GM21390 (cell line): ENCODE measurements at regions not wholly inside any gene's neighbourhood (a gene's known extent, or its start where the extent isn't known, plus 50 kb on each side); places are given as distances from the start of the nearest gene placed in this dataset.

ENCODE experiments used
- ATAC-seq: cut with Tn5 transposase; IDR thresholded peaks from one replicate; pipeline ENCODE4 v1.9.1; 2021; ENCODE audit not compliant: unreplicated experiment

DNA sequence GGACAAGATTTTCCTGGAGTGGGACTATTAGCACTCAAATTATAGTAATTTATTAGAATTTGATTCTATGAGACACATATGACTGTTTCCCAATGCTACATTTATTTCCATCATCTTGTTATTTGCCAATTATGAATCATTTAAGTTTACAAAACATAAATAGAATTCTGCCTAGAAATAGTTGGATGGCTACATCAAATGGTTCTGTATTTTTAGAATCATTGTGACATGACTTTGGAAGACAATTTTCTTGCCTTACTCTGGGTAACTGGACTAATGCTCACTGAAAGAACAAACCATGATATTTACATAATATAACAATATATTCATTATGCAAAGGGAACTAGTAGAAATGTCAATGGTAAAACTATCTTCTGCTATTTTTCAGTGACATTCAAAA lies 173.5 kb downstream of the ZIC1 start:
- no peak for ATAC-seq

DNA sequence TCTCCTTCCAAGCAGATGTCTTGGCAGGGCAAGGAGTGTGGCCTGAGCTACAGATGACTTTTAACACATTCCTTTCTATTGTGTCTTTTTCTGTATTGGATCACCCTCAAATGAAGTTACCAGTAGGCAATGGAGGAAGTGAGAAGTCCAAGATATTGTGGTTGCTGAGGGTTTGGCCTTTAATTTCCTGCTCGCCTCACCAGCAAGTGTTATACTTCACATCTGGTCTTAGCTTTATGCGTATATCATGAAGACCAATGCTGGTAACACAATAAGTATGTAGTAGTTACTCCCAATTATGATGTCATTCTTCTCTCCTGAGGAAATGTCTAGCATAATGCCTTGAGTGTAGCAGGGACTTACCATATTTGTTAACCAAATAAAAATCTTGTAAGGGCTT lies 179.9 kb downstream of the ZIC1 start:
- ATAC-seq = no peak

DNA sequence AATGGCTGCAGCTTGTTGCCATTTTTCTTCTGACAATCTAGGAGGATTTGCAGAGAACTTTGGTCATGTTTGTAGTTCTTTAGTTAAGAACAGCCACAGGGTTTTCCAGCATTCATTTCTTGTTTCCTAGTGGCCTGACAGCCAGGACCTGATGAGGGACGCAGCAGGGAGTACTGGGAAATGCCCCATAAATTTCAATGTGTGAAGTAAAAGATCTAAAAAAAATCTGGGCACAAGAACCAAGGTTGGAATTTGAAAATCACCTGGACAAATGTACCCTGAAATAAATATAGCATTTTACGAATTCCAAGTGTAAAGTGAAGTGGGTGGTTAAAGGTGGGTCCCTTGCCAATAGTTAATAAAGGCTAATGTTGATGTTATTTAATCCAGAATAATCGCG lies 195.0 kb downstream of the ZIC1 start:
- ATAC-seq = no peak

DNA sequence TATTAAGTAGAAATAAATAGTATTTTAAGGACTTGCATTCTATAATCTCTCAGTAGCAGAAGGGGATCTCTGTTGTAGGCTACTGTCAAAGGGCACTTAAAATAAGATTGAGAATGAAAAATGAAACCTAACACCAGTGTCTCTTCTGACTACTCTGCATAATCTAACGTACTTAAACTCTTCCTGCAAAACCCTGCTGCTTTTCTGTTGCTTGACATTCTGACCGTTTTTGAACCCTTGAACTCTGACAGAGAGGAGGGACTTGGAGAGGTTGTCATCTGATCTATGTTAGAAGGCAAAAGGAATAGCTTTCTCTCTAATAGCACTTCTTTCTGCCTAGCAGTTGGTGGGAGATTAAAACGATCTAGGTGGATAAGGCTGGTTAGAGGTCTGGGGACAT lies 204.6 kb downstream of the ZIC1 start:
- ATAC-seq = peak; percentile 82

DNA sequence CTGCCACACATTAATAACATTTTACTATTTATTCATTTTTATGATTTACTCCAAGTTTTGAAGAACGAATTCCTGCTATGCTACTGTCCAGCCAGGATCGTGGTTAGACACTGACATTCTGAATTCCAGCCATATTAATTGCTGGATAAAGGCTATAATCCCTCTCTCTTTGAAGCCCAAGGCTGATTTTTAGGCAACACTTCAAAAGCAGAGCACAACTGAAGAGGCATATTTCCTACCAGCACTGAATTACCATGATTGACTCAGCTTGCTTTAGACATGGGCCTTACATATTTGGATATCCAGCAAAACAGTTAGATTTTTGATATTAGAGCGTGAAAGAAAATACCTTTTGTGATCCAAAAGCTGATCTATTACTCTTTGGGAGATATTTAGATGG lies 205.0 kb downstream of the ZIC1 start:
- no peak for ATAC-seq

DNA sequence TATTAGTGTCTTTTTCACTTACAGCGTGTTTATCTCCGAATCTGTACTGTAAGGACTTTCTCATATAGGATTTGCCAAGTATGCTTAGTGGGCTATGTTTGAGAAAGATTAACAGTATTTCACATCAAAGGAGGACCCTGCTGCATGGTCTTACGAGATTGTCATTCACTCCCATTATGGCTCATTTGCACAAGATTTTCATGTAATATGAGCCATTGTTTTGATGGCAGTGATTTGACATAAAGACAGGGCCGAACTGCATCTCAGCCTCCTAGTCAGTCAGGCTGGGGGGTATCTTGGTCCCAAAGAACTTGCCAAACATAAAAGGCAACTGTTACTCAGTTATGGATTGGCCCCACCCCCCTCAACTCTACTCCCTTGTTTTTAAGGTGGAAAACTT lies 205.9 kb downstream of the ZIC1 start:
- no peak for ATAC-seq

DNA sequence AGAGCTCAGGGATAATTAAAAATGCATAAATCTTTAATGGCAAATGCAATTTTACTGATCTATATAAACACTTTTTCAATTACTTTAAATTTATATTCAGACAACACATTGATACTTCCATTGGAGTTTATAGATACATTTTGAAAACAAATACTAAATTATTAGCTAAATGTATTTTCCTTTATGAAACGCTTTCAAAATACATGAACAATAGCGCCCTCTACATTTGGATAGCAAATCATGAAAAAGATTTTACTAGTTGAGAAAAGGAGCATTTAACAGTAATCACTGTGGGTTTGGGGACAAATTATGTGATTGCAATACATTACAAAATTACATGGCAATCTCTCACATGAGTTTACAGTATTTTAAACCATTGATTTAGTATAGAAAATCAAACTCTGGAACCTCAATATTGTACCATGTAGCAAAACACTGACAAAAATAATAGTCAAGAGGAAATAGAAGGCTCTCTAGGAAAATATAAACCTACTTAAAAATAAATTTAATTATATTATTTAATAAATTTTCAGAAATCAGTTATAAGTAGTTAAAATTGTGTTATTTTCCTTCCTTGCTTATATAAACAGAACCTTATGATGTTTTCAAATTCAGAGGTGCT lies 207.9 kb downstream of the ZIC1 start:
- ATAC-seq = no peak

DNA sequence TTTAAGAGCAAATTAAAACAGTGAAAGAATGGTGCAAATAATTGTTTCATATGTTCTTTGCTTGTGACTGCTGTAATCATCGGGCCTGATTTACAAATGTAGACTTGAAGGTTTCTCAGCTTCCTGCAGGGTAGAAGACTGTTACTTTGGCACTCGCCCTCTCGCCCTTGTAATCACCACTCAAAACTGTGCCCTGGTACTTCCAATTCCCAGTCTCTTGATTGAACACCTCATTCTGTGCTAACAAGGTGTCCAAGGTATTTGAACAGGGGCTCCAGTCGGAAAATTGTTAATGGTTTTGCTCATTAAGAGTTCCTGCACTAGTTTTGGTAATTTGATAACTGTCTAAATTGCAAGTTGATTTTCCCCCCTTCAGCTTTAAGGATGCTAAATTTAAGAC lies 209.5 kb downstream of the ZIC1 start:
- ATAC-seq = no peak

DNA sequence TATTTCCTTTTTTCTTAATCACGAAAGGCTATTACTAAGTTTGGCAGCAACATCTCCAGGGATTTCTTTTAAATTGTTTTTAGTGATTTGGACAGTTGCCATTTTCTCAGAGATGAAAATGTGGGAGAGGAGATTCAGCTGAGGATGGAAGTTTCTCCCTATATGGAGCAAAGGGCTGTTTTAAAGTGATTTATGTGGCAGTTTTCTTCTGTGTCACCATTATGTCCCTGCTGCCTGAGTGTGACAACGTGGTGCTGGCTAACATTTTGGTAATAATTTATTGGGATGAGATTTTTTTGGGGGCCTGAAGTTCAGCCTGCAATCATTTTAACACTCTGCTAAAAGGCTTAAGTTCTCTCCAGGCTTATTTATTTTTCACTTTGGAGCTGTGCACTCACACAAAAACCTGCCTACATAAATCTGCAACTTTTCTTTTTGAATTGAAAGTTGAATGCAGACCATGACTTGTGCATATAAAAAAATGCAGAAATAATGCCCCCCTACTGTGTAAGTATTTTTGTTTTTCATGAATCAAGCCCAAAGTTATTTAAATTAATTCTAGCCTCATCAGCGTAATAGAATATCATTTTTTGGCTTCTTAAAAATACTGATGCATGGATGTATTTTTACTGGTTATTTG lies 210.9 kb downstream of the ZIC1 start:
- no peak for ATAC-seq

DNA sequence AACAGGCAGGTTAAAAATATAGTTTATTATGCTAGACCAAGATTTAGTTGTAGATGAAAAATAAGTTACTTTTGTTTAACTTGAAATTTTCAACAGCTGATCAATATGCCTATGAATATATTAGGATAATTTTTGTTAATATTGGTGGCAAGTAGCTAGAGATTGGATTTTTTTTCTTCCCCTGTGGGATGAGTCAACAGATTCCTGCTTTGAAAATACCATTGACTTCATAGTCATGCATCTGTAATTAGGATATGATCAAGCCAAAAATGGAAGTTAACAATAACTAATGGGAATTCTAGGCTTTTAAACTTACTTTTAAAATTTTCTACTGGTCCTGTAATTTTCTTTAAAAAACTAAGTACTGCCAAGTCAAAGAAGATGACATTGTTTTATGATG lies 211.7 kb downstream of the ZIC1 start:
- no peak for ATAC-seq

DNA sequence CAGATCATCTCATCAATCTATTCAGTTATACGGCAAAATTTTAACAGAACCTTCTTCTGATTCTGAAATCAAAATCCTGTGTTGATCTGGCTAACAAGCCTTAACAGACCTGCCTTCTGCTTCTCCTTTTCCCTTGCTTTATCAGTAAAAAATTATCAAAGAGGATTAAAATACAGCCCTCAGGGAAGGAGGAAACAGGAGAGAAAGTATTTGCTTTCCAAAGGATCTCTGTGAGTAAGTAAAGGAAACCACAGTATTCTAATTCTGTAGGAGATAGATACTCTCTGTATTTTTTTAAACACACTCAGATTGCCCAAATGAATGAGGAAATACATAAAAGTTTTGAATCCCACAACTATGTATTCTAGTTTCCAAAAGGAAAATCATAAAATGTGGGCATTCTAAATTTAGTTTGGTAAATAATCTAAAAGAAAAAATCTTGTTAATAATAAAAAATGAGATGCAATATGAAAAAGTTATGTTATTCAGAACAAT lies 221.8 kb downstream of the ZIC1 start:
- no peak for ATAC-seq

DNA sequence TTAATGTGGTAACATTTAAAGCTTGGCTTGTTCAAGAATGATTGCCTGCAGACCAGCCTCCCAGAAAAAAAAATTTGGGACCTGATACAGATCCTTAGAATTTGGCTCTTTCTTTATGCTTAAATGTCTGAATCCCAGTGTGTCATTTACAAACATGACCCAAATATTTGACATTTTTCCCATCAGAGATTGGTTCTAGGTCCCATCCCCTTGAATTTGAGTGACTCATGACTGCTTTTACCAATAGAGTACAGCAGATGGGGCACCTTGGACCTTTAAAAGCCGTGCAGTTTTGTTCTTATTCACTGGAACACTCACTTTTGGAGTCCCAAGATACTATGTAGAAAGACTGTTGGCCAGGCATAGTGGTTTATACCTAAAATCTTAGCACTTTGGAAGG lies 231.6 kb downstream of the ZIC1 start:
- ATAC-seq = no peak

DNA sequence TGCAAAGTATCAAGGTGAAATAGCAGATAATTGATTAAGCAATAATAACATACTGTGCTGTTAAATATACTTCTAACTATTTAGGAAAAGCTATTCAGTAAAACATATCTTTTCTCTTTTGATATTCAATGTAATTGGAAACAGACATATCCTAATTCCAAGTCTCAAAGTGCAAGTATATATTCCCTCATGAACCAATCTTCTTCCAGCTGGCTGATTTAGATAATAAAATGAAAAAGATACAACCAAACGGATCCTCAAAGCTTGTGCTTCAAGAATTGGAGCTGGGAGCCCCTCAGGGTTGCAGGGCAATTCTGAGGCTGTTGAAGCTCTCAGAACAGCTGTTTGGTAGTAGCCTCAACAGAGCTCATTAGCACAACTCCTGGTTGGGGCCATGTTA lies 236.6 kb downstream of the ZIC1 start:
- ATAC-seq = no peak

DNA sequence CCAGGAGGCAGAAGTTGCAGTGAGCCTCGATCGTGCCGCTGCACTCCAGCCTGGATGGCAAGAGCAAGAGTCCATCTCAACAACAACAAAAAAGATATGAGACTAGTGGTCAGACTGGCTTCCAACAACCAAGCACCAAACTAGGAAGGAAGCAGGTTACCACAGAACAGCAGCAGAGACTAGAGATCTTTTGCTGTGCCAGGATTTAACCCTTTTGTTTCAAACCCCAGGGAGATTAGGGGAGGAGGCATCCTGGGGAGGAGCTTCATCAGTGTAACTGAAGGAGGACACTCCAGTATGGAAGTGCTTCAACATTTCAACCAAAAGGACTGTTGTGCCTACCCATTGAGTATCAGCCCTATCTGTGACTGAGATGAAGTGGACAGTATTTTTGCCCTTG lies 240.3 kb downstream of the ZIC1 start:
- no peak for ATAC-seq

DNA sequence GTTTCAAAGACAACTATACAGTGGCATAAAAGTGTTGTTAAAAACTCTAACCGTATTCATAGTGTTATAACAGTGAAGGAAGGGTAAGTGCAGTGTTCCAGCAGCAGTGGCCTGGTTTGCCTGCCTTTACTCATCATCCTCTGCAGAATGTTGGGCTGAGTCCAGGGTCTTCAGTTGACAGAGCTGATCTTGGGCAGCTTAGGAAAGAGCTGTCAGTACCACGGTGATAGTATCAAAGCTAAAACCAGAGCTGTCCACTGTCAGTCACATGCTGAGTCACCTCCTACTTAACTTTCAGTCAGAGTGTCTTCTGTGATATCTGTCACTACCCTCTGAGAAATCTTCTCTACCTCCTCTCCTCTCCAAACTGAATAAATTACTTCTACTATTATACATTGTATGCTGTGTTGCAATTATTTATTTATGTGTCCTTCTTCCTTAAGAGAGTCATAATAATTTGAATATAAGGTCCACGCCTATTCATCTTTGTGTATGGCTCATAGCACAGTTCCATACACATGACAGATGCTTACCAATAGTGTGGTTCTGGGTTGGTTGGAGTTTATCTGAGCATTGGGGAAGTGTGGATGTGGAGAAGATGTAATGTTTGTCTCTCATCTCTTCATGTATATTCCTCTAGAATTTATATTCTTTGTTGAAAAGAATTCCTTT lies 242.1 kb downstream of the ZIC1 start:
- ATAC-seq = no peak

DNA sequence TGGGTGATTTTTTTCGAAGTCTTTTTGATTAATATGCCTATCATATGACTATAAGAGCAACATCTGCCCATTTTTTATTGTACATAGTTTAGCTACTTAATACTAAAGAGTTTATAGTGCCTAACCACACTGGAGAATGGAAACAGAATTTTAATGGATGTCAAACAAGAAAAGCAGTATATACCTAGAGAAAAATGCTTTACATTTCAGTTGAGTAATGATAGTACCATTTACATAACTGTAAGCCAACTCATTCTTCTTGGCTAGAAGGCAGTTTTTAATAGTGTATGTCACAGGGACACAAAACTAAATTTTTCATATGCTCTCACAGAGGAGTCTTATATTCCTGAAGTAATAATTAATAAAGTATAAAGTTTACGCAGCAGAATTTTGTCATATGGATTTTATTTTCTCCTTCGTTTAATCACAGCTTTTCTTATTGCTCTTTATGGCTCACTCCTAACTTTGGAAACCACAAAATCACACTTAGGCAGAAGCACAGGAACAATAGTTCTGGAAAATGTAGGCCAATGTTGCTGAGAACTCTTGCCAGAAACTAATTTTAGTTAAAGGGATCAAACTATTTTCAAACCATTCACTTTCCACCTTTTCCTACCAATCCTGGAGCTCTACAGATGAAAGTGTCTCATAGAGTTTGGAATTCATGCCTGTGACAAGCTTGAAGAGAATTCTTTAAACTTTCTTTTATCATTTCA lies 243.6 kb downstream of the ZIC1 start:
- ATAC-seq = no peak

DNA sequence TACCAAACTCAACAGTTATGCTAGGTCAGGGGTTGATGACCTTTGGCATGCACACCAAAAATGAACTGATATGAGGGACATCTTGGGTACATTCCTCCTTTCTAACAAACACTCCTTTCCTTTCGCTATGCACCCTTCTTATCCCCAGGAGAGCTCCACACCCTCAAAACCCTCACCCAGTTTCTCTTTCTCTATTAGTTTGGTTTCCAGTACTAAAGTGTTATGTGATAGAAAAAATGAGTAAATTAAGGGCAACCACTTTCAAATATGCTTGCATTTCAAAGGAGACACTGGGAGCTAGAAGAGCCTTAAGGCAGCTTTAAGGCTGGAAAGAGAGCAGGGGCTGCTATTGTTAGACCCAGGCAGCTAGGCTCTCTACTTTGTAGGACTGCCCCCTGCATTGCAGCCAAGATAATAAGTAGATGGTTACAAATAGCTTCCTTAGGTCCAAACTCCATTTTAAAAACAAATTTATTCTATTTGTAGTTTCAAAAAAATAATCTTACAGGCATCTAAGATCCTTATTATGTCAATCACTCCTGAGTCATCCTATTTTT lies 244.3 kb downstream of the ZIC1 start:
- ATAC-seq = no peak

DNA sequence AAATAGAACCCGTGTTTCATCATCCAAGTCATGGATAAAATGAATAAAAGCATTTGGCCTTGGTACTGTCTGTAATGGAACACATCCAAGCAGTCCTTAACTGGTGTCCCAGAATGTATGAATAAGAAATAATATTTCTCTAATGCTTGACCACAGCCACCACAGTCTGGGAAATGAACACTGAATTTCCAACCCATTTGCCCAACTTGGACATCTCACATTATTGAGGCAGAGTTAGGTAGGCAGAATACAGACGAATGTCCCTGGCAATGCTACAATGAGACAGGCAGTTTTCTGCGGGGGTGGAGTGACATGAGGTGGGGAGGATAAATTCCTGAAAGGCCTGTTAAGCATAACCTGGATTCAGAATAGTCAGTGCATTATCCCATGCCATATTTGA lies 245.7 kb downstream of the ZIC1 start:
- ATAC-seq = no peak

DNA sequence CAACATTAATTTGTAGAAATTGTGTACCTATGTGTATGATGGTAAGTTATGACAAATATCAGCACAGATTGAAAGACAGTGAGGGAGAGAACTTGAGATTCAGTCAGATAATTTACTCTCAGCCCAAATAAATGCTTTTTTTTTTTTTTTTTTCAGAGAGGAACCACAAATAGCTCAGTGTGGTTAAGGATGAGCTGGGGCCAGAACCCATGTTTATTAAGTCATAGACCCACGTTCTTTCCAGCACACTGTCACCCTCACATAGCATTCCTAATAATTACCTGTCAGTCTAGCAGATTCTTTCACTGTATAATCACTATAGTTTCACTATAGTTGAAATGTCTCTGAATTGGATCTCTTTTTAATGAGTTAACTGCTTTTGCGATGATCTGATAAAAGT lies 246.1 kb downstream of the ZIC1 start:
- no peak for ATAC-seq

DNA sequence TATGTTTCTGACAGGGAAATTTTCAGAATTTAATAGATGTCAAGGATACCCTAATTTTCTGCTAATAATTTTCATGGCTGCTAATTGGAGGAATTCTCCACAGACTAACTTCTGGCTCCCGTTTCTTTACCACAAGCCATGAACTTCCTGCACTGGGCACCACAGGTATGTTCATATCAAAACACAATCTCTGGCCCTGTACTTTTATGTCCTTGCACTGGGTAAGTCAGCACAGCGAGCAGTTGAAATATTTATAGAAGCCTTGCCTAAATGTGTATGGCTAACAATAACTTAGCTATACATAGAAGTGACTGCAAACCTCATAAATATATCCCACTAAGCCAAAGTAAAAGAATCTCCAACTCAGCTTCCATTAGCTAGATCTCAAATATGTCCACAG lies 246.9 kb downstream of the ZIC1 start:
- ATAC-seq = no peak

DNA sequence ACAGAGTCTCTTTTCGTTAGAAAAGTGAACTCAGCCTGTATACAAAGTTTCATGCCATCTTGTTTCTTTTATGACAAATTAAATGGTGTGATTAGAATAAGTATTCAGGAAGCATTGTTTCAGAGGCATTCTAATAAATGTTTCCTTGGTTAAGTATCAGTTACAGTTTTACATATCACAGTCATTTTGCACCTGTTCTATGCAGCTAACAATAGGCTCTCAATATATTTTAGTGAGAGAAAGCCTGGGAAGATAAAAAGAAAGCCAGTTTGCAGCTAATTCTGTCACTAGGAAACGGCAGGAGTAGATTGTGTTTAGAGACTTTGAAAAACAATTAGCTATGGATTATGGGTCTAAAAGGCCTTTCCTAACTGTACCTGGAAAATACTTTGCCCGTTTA lies 252.8 kb downstream of the ZIC1 start:
- ATAC-seq = no peak

DNA sequence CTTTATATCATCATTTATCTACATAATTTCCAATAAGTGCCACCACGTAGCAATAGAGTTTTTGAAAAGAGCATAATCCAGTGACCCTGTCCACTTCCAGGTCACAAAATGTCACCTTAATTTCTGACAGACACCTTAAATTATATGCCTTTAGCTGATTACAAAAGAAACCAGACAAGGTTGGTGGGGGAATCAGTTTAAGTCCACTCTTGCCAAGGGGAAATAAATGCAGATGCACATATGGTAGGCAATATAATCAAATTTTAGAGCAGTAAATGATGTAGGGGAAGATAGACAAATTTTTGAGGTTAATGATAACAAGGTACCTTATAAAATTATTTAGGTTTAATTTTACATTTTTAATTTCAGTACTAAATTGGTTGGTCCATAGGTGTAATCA lies 253.5 kb downstream of the ZIC1 start:
- no peak for ATAC-seq
